Thoracic aorta (tissue), 2 donors: ENCODE measurements at regions not wholly inside any gene's neighbourhood (a gene's known extent, or its start where the extent isn't known, plus 50 kb on each side); places are given as distances from the start of the nearest gene placed in this dataset.

Experiments used
- ATAC-seq: fragments of 150-250 bp; one replicate; pipeline ENCODE4 v1.8.0; 2017; ENCODE audit warnings: low read depth; ENCODE audit not compliant: insufficient number of reproducible peaks, low FRiP score
- DNase-seq: peaks from one replicate; pipeline ENCODE4 v3.0.0-alpha.2; 2020; ENCODE audit warnings: low spot score
- H3K27ac ChIP-seq, 2 donors: fragments of 200-600 bp; sonication (generic); 1 replicate in 1 of 2; 2 replicates in 1 of 2; pipeline ENCODE4 v1.5.1; 2016; ENCODE audit warnings: mild to moderate bottlenecking in 2 of 2, moderate library complexity in 2 of 2
- H3K27me3 ChIP-seq: fragments of 200-600 bp; sonication (generic); replicated peaks from 2 replicates; pipeline ENCODE4 v1.6.0; 2016; ENCODE audit warnings: mild to moderate bottlenecking; ENCODE audit not compliant: insufficient read depth
- H3K36me3 ChIP-seq: fragments of 200-600 bp; sonication (generic); one replicate; pipeline ENCODE4 v1.5.1; 2016
- H3K4me1 ChIP-seq, 2 donors: fragments of 200-600 bp; sonication (generic); 1 replicate in 1 of 2; 2 replicates in 1 of 2; pipeline versions ENCODE4 v1.5.1 to v1.6.0; 2016; ENCODE audit warnings: low read depth in 2 of 2, mild to moderate bottlenecking in 1 of 2; ENCODE audit not compliant: control insufficient read depth in 1 of 2
- H3K4me3 ChIP-seq: fragments of 200-600 bp; sonication (generic); 2 replicates; pipeline ENCODE4 v1.5.1; 2016; ENCODE audit warnings: mild to moderate bottlenecking
- H3K9me3 ChIP-seq: fragments of 200-600 bp; sonication (generic); 2 replicates; pipeline ENCODE4 v1.5.1; 2016
- TF ChIP-seq, protein P1 (sequence below): fragments of 200-600 bp; sonication (generic); IDR thresholded peaks from one replicate; pipeline ENCODE4 v1.5.1; 2019; ENCODE audit warnings: antibody characterized with exemption

DNA sequence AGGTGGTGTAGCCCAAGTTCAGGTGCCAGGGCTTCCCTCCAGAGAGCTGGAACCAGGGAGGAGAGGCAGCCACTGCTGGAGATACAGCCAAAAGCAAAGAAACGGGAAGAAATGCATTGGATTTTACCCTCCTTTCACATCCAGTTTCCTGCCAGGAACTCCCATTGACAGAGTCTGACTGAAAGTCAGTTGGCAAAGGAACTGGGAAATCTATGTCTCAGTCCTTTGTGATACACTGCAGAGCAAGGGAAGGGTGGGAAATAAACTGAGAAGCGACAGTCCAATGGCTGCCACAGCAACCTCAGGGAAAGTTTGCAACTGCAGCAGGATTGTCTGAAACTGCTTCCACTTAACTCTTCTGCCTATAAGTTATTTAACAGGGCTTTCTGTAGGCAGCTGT is 142.6 kb downstream of the SATB1 start:
- no peak for DNase-seq
- Histone ChIP-seq H3K4me1 (no peaks in the 10 kb centered on the region), H3K27ac (no peak overlapping the region), H3K9me3 (no peaks in the 10 kb centered on the region), H3K27me3 (no peaks in the 10 kb centered on the region), H3K36me3 (no peaks in the 10 kb centered on the region), H3K4me3 (no peak overlapping the region)
- ATAC-seq, result no peak
- TF ChIP-seq, protein P1, sequence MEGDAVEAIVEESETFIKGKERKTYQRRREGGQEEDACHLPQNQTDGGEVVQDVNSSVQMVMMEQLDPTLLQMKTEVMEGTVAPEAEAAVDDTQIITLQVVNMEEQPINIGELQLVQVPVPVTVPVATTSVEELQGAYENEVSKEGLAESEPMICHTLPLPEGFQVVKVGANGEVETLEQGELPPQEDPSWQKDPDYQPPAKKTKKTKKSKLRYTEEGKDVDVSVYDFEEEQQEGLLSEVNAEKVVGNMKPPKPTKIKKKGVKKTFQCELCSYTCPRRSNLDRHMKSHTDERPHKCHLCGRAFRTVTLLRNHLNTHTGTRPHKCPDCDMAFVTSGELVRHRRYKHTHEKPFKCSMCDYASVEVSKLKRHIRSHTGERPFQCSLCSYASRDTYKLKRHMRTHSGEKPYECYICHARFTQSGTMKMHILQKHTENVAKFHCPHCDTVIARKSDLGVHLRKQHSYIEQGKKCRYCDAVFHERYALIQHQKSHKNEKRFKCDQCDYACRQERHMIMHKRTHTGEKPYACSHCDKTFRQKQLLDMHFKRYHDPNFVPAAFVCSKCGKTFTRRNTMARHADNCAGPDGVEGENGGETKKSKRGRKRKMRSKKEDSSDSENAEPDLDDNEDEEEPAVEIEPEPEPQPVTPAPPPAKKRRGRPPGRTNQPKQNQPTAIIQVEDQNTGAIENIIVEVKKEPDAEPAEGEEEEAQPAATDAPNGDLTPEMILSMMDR, result no peak

DNA sequence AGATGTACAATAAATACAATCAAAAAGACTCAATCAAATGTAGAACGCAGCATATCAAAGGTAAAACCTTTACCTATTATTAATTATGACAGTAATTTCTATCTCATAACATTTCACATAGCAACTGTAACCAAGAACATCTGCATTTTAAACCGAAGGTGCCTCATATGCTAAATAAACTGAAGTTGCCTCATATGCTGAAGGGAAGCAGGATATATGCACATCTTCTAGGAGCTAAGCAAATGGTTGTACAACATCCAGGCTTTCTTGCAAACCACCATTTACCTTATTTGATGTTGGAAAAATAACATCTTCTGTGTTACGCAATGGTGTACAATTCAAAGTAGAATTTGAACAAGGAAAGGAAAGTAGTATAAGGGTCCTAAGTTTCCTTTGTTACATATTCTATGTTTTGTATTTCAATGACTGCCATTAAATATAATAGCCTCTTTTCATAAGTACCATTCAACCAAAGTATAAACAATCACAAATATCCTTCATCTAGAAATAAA is 145.9 kb downstream of the SATB1 start:
- no peaks in the 10 kb centered on the region for H3K36me3 ChIP-seq
- no peaks in the 10 kb centered on the region for H3K9me3 ChIP-seq
- ATAC-seq (no peak), DNase-seq (no peak)
- H3K4me1 ChIP-seq, result no peaks in the 10 kb centered on the region
- no peaks in the 10 kb centered on the region for H3K27me3 ChIP-seq
- no peak overlapping the region for H3K27ac ChIP-seq
- TF ChIP-seq, protein P1, result no peak
- no peak overlapping the region for H3K4me3 ChIP-seq

DNA sequence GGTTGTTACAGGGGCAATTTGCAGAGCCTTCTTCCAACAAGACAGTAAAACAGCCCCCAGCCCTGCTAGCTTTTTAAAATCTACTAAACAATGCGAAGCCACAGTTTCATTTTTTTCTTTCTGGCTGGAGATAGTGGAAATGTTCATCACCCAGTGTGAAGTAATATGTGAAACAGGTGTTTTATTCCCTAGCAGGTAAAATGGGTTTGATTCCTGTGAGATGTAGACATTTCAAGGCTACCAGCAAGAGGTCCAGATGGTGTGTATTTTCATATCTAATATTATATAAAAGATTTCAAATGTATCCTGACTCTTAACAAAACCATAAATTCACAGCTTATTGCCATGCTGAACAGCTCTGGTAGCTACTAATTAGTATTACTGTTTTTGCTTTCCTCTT is 160.3 kb downstream of the SATB1 start:
- no peaks in the 10 kb centered on the region for H3K4me1 ChIP-seq
- no peak for DNase-seq
- no peak for ATAC-seq
- no peaks in the 10 kb centered on the region for H3K36me3 ChIP-seq
- H3K27ac ChIP-seq, result no peak overlapping the region
- H3K27me3 ChIP-seq, result no peaks in the 10 kb centered on the region
- H3K9me3 ChIP-seq, result no peaks in the 10 kb centered on the region
- TF ChIP-seq, protein P1, result no peak
- H3K4me3 ChIP-seq, result no peak overlapping the region

DNA sequence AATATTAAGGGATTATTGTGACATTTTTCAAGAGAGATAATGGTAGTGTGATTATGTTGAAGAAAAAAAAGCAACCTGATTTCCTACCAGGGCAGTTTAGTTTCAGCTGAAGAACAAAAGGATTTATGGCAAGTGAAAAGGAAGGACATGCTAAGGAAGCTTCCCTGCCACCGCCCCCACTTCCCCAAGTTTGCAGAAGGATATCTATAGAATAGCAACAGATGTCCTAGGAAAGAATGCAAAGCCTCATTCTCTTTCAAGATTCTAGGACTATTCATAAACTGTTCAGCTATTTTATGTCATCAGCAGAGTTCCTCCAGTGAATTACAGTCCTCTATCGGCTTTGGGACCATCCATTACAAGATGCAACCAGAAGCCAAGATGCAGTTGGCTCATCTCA is 160.8 kb downstream of the SATB1 start:
- no peaks in the 10 kb centered on the region for H3K27me3 ChIP-seq
- DNase-seq (no peak), ATAC-seq (no peak)
- H3K9me3 ChIP-seq, result no peaks in the 10 kb centered on the region
- no peaks in the 10 kb centered on the region for H3K36me3 ChIP-seq
- no peak overlapping the region for H3K27ac ChIP-seq
- no peaks in the 10 kb centered on the region for H3K4me1 ChIP-seq
- TF ChIP-seq, protein P1, result no peak
- no peak overlapping the region for H3K4me3 ChIP-seq

DNA sequence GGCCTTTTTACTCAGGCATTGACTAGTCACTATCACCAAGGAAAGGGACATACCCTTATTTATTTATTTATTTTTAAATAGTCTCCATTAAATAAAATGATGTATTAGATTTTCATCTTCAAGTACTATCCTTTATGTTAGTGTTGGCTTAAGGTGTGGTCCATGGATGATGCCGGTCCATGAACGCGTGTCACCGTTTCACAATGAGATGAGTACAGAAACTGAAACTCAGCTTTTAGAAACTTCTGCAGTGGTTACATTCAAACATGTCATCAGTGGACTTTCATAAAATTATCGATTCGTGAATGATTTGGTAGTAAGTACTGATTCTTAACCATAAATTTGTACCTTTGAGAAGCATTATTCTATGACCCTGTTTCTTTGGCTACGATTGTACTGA is 166.6 kb downstream of the SATB1 start:
- DNase-seq (no peak), ATAC-seq (no peak)
- Histone ChIP-seq H3K27ac (no peak overlapping the region), H3K4me1 (no peaks in the 10 kb centered on the region), H3K36me3 (no peaks in the 10 kb centered on the region), H3K4me3 (no peak overlapping the region), H3K27me3 (no peaks in the 10 kb centered on the region), H3K9me3 (no peaks in the 10 kb centered on the region)
- TF ChIP-seq, protein P1, result no peak
